8988T (cell line): ENCODE measurements at regions not wholly inside any gene's neighbourhood (a gene's known extent, or its start where the extent isn't known, plus 50 kb on each side); places are given as distances from the start of the nearest gene placed in this dataset.

Experiments
- DNase-seq: peaks from one replicate; pipeline ENCODE4 v3.0.0; 2011

DNA sequence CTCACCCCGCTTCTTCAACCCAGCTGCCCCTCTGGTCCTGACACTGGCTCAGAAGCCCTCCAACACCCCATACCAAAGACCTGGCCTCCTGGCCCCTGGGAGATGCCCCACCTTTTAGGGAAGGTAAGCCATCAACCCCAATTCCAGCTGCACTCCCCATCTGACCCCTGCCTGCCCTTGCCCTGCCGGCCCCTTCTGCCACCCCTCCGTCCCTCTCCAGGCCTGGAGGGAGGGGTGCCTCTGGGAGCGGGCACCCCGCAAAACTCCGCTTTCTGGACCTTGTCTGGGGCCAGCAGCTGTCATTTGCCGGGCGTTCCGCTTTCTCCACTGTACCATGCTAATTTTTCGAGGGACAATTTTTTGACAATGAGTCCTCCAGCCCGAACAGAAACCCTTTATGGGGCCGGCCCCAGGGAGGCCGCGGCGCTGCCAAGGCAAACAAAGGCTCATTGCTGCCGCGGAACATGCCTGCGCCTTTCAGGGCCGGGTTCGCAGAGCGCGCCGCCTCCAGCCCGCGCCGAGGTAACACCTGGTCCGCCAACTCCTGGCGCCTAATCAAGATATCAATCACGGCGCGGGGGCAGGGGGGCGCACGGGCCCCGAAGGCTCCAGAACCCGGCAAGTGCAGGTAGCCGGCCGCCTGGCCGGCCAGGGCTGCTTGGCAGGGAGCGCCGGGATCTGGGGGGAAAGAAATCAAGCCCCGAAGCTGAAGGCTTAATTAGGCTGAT lies 96.0 kb downstream of the INHBB start:
- no peak for DNase-seq

DNA sequence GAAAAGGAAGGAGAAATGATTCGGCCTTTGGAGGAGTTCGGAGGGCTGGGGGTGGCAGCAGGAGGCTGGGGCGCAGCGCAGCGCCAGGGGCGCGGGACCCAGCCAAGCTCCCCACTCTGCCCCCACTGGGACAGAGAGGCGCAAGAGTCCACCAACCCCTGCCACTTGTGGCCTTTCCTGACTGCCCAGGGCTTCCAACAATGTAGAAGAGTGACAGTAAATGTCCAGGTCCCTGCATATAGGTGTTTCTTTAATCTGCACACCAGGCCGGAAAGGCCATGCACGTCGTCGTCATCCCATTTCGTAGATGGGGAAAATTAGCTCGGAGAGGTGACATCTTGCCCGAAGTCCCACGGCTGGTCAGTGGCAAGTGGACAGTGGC lies 96.6 kb downstream of the INHBB start:
- DNase-seq = no peak

DNA sequence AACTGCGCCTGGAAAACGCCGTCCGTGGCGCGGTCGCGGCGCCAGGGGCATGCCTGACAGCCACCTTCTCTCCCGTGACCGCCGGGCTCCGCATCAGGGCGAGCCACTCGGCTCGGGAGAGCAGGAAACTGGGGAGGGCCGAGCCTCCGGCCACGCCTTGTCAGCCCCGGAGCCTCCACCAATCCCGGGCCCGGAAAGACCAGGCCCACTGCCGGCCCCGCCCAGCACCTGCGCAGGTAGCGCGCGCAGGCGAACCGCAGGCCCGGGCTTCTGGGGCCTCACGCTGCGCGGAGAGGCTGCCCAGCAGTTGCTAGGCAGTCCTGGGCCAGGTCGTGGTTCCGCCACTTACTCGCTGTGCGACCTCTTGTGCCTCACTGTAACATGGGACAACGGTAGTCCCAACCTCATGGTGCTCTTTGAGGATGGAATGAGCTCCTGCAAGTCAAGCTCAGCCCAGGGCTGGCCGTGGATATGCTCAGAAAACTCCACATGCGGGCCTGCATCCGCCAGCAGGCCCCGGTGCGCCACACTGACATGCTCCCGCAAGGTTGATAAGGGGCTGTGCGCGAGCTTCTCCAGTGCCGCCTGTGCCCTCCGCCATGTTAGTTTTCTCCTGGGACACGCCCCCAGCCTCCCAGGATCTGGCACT lies 97.1 kb downstream of the INHBB start:
- no peak for DNase-seq

DNA sequence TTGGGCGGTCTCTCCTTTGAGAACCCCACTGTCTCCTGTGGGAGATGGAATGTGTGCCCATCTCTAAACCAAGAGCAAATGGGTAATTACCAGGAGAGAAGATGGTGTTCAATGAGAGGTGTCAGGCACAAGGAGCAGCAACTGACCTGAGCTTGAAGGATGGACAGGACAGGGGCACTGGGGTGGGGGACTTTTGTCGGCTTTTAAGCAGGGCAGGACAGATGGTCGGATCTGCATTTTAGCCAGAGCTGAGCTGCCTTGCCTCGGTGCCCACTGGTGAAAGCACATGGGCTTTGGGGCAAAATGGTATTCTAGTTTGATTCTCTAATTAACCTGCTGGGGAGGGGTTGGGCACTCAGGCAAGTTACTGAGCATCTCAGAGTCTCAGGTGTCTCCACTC lies 98.0 kb downstream of the INHBB start:
- DNase-seq = no peak

DNA sequence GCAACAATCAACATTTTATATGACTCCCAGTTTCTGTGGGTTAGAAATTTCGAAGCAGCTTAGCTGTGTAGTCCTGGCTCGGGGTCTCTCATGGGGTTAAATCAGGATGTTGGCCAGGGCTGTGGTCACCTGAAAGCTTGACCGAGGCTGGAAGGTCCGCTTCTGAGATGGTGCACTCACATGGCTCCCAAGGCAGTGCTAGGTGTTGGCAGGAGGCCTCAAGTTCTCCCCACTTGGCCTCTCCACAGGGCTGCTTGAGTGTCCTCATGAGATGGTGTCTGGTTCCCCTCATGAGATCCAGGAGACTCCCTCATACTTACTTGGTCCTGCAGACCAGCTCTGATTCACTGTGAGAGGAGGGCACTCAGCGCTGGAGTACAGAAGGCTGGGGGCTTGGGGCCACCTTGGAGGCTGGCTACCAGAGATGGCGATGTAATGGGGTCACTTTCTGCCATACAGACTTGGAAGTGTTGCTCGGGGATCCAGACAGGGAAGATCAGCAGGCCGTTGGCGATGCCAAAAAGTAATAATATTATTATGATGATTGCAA lies 98.8 kb downstream of the INHBB start:
- no peak for DNase-seq

DNA sequence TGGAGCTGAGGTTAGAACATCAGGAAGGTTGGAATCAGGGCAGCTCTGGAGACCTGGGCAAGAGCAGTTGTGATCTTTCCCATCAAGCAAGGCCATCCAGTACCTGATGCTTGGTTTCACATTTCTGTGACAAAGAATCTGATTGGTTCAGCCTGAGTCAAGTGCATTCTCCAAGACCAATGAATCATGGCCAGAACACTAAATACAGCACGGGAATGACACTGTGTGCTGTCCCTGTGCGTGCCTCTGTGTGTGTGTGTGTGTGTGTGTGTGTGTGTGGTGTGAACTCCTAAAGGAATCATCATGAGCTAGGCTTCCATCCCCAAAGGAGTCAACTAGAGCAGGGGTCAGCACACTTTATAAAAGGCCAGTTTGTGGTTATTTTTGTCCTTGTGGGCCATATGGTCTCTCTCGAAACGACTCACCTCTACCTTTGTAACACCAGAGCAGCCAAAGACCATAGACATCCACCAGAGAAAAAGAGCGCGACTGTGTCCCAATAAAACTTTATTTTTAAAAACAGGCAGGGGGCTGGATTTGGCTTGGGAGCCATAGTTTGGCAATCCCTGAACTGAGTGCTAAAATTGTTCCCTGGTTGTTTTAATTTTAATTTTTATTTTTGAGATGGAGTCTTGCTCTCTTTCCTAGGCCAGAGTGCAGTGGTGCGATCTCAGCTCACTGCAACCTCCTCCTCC lies 99.7 kb downstream of the INHBB start:
- no peak for DNase-seq

DNA sequence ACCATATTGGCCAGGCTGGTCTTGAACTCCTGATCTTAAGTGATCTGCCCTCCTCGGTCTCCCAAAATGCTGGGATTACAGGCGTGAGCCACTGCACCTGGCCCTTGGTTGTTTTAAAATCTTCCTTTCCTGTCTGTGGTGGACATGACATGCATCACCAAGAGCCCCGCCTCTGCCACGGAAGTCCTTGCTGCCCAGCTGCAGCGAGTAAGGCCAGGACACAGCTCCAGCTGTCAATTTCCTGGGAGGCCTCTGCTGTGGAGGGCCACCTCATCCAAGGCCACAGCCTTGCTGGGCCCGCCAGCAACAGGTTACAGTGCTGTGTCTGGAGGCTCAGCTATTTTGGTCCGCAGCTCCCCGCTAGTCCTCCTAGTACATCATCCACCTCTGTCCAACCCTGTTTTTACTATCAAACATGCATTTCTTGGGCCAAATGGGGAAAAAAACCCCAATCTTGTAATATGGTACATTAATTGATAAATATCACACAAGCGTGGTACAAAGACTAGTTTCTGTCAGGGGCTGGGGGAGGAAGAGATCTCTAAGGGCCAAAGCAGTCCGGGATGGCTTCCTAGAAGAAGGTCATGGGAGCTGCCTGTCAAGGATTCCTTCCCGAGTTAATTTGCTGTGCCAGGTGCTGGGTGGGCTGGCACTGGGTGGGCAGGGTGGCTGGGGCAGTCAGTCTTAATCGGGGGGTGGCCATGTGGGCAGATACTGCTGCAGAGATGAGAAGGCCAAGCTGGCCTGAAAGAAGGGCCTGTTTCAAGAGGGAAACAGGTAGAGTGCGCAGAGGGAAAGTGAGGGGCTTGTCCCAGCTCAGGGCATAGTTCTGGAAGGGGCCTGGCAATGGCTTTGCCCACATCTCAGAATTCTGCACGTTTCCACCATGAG lies 100.5 kb downstream of the INHBB start:
- no peak for DNase-seq

DNA sequence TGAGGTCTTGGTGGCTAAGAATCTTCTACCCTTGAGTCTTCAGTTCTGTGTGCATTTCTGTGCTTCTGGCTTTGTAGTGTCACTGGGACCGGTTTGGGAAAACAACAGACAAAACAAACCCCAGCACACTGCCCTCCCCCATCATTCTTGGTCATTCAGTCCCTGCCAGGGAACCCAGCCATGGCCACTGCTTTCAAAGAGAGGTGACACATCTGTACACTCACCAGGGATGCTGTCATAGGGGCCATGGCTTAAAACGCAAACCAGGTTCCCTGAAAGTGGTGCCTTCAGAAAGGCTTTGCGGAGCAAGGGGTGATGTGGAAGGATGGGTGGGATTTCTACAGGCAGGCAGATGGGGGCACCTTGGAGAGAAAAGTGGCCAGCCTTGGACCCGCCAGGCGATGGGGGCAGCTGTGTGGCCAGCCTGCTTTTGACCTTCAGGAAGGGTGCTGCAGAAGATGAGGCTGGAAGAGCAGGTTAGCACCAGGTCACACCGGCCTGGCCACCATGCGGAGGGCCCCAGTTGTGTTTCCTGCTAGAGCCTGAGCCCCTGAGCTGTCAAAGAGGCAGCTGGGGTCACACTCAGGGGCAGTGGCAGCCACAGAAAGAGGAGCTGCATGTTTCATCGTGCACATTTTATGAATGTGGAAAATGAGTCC lies 101.3 kb downstream of the INHBB start:
- no peak for DNase-seq

DNA sequence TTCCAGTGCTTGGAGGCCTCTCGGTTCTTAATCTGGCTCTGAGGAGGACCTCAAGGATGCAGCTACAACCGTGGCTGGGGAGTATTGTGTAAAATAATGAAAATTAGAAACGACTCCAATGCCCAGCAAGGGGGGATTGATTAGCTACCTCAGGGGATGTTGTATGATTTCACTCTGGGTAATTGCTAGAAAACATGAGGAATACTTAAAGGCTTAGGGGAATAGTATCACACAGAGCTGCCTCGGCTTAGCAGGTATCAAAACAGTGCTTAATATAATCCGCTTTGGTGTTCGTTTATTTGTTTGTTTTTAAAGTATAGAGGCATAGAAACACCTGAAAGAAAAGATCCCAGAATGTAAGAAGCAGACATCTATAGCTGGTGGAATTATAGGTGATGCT lies 102.5 kb downstream of the INHBB start:
- no peak for DNase-seq

DNA sequence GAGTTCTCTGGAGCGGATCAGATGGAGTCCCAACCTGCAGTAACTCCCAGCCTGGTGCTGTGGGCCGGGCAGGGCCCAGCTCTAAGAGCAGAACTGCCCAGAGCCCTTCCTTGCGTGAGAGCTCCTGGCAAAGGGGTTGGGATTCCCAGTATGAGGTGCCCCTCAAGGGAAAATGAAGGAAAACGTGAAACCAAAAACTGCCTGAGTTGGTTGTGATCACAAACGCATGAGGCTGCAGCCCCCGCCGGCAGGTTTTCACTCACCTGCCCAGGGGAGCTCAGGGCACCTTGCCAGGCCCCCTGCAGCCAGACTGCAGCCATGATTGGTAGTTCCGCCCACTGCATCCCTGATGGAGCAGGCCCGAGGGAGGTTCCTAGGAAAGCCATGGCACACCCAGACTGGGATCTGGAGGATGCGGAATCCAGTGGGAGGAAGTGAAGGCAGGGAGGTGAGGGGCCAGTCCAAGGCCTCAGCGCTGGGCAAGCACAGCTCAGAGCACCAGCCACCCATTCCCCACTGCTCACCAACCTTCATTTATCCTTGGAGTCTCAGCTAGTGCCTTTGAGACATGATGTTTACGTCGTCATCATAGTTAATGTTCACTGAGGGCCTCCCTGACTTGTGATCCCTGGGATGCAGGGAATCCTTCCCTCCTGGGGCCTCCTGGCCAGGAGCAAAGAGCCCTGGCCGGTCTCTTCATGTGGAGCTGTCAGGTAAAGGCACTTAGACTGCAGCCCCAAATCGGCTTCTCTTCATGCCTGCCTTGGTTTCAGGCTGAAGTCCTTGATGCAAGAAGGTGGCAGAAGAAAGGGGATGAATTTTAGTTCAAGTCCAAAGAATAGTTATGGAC lies 103.2 kb downstream of the INHBB start:
- no peak for DNase-seq

DNA sequence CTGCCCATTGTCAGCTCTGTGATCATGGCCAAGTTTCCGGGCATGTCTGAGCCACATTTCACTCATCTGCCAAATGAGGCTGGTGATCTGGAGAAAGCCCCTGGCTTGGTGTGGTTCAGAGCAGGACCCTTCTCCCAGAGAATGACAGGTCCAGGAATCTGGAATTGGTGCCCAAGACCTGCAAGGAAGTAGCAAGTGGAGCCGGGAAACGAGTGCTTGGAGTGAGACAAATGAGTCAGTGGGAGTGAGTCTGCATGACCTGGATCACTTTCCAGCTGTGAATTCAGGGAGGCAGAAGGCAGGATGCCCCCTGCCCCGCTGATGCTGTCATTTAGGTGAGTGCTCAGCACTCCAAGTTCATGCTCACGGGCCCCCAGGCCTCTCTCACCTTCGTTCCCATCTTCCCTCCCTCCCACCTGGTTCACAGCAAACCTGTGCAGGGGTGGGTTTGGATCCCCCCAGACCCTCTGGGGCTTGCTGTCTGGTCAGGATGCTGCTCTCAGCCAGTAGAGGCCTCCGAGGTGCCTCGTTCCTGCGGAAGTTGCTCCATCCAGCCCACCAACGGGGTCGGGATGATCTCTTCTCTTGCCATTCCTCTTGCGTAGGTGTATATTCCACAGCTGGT lies 104.4 kb downstream of the INHBB start:
- DNase-seq = no peak

DNA sequence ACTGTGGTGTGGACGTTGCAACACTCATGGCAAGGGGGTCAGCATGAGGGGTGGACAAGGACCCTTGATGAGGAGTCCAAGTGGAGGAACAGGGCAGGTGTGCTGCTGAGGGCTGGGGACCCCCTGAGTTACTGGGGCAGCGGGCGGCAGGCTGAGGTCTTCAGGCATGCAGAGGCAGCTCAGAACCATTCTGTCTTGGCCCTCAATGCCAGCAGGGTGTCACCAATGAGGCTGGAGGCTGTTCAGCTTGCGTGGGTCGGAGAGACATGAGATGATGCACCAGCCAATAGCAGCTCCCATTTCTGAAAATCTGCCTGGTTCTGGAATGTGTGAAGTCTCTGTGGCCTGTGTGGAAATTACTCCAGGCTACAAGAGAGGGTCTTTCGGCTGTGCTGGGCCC lies 105.4 kb downstream of the INHBB start:
- DNase-seq = no peak

DNA sequence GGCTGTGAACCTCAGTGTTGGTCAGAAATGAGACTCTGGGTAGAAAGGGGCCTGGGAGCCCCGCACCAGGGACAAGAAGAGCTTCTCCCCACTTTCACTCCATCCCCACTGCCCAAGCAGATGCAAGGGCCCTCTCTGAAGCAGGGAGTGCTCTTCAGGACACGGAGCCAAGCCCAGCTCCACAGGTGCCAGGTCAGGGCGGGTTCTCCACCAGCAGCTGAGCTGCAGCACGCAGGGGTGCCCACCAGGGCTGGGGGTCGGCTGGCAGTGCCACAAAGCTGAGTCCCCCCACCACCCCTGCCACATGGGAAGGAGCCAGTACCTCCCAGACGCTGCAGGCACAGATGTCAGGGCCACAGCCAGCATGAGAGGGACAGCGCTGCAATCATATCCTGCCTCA lies 106.2 kb downstream of the INHBB start:
- DNase-seq = no peak

DNA sequence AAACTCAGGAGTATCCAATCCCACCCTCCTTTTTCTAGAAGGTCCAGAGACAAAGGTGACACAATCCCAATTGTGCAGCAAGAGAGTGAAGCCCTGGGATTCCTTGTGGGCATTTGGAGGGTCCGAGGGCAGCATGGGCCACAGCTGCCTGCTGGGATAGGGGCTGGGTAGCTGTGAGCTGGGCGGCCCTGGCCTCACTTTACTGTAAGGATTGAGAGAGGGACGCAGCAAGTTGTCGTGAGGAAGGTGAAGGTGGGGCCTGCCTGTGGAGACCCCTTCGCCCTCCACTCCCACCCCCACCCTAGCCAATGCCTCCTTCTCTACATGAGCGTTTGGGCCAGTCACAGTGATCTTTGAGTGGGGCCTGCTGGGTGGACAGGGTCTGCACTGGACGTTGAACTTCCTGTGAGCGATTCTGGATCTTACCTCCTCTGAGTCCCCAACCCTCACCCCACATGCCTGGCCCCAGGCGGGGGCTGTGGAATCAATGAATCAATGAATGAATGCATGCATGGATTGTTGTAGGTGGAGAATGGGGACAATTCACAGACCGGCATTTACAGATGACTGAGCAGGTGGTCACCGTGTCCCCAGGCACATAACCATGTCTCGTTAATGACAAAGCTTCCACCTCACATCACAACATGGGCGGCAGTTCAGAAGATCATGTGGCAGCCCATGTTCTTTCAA lies 107.2 kb downstream of the INHBB start:
- DNase-seq = no peak

DNA sequence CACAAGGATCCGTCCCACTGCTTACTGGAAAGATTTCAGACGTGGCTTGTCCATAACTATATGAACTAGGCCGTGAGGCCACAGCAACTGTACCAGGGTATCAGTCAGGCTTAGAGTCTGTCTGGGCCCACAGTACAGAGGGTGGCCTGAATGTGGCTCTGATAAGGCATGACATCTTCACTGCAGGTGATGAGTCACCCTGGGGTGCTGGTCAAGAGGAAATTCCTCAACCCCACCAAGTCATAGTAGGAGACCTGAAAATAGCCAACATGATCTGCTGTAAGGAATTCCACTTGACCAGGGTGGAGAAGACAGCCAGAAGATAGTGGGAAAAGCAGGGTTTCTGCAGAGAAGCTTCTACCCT lies 107.7 kb downstream of the INHBB start:
- no peak for DNase-seq

DNA sequence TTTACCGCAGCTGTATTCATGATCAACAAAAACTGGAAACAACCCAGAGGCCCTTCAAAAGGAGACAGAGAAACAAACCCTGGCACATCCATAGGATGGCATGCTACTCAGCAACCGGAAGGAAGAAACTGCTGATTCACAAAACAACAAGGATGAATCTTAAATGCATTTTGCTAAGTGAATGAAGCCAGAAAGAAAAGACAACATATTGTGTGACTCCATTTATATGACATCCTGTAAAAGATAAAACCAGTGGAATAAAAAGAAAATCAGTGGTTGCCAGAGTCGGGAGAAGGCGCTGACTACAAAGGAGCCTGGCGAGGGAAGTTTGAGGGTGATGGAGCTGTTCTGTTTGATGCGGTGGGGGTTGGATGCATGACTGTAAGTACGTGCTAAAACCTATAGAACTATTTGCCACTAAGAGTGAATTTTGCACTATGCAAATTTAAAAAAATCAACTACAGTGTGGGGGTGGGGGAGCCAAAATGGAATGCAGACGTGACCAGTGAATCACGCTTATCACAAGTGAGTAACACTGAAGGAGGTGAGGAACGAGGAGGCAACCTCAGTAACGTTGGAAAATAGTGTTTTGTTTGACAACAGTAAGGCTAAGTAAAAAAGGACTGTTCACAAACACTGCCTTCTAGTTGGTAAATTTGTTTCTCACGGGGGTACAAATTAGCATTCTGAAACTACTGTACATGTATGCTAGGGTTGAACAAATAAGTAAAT lies 108.9 kb downstream of the INHBB start:
- no peak for DNase-seq

DNA sequence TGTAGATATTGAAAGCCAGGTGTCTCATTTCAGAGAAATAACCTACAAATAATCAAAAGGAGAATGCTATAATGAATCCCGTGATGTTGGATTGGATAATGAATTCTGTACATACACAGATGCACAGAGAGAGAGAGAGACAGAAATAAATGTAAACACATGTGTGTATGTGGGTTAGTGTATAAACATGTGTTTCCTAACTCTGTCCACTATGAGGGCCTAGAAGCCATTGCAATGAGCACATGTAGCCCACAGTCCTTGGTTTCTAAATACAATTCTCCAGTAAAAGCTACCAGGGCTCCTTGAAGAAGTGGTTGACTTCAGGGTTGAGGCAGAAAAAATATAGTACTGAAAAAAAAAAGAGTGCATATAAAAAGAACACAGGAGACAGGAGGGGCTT lies 109.5 kb downstream of the INHBB start:
- no peak for DNase-seq

DNA sequence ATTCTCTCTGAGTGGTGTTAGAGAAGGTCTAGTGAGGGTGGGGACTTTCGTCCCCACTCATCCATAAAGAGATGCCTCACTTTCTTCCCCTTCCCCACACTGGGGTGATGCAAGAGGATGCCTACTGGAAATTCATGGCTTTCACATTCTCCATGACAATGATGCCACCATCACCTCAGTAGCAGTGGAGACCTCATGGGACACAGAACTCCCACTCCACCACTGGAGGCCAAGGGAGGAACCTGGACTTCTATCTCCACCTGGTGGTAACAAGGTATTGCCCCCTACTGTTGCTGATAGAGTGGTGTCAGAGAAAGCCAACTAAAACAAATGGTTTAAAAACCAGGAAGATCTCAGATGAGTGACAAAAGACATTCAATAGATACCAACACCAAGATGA lies 110.9 kb downstream of the INHBB start:
- DNase-seq = no peak

DNA sequence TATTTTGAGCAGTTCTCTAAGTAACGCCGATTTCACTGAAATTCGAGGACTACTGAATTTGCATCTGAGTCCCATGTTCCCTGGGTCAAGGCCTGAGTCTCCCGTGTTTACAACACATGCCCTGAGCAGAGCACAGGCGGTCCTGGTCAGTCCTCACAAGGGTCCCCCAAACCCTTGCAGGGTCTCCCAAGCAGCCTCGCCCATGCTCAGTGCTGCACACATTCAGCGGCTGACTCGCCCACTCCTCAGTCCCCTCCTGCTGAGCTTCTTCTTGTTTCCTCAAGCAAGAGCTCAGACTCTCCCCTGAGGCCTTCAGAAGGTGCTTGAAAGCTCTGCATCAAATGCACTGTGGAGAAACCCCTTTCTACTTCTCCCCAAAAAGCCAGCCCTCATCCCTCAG lies 114.6 kb downstream of the INHBB start:
- no peak for DNase-seq

DNA sequence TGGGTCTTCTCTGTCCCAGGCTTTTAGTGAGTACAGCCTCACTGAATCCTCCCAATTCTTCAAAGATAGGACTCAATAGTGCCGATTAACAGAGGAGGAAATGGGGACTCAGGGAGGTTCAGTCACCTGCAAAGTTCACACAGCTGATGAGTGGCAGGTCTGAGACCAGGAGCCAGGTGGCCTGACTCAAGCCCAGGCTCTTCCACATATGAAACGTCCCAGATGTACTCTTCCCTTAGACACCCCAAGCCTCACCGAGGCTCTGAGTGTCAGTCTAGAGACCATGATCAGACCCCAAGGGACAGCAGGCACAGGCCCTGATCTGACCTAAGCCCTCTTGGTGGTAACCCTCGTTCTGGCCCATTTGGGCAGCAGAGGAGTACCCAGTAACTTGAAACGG lies 115.2 kb downstream of the INHBB start:
- DNase-seq = no peak
